ENCODE measurements at regions not wholly inside any gene's neighbourhood (a gene's known extent, or its start where the extent isn't known, plus 50 kb on each side); places are given as distances from the start of the nearest gene placed in this dataset.
"Not testable (repeated sequence)": the region's sequence is repeated elsewhere in the genome, so short reads cannot be mapped to it uniquely, and the experiment has no call there.

GRCh38 chr5:138647794-138648410, 72.7 kb upstream of the HSPA9 start:
- no peak for DNase-seq (ENCODE audit: low spot score)

- peak; percentile 41 for DNase-seq (ENCODE audit: low spot score)
Observed at GRCh38 chr5:138647261-138647788, 72.1 kb upstream of the HSPA9 start.

- no peak for DNase-seq (ENCODE audit: low spot score)
Observed at GRCh38 chr5:138646671-138647070, 71.5 kb upstream of the HSPA9 start.

- DNase-seq (ENCODE audit: low spot score): no peak
Observed at GRCh38 chr5:138645778-138646575, 70.8 kb upstream of the HSPA9 start.

GRCh38 chr5:138643040-138643791, 68.0 kb upstream of the HSPA9 start:
- DNase-seq (ENCODE audit: low spot score): no peak

- DNase-seq (ENCODE audit: low spot score): peak; percentile 77
Observed at GRCh38 chr5:138641547-138642298, 66.5 kb upstream of the HSPA9 start.

GRCh38 chr5:138640646-138641254, 65.5 kb upstream of the HSPA9 start:
- DNase-seq (ENCODE audit: low spot score): no peak

- no peak for DNase-seq (ENCODE audit: low spot score)
Observed at GRCh38 chr5:138640138-138640537, 64.9 kb upstream of the HSPA9 start.

GRCh38 chr5:138639326-138639725, 64.1 kb upstream of the HSPA9 start:
- no peak for DNase-seq (ENCODE audit: low spot score)

- no peak for DNase-seq (ENCODE audit: low spot score)
Observed at GRCh38 chr5:138637256-138637655, 62.1 kb upstream of the HSPA9 start.

GRCh38 chr5:138636398-138636944, 61.3 kb upstream of the HSPA9 start:
- DNase-seq (ENCODE audit: low spot score): no peak

GRCh38 chr5:138635708-138636107, 60.5 kb upstream of the HSPA9 start:
- DNase-seq (ENCODE audit: low spot score): no peak

- DNase-seq (ENCODE audit: low spot score): no peak
Observed at GRCh38 chr5:138635265-138635664, 60.1 kb upstream of the HSPA9 start.

- not testable (repeated sequence) for DNase-seq (ENCODE audit: low spot score)
Observed at GRCh38 chr5:138634804-138635203, 59.6 kb upstream of the HSPA9 start.

- peak; percentile 72 for DNase-seq (ENCODE audit: low spot score)
Observed at GRCh38 chr5:138632900-138633489, 57.8 kb upstream of the HSPA9 start.

- no peak for DNase-seq (ENCODE audit: low spot score)
Observed at GRCh38 chr5:138631096-138631928, 56.1 kb upstream of the HSPA9 start.

GRCh38 chr5:138629392-138629791, 54.2 kb upstream of the HSPA9 start:
- no peak for DNase-seq (ENCODE audit: low spot score)

- peak; percentile 50 for DNase-seq (ENCODE audit: low spot score)
Observed at GRCh38 chr5:138626333-138626944, 51.2 kb upstream of the HSPA9 start.

- no peak for DNase-seq (ENCODE audit: low spot score)
Observed at GRCh38 chr5:138625134-138625533, 49.9 kb upstream of the HSPA9 start.
